Mucosa of descending colon (tissue), 3 donors: ENCODE measurements at regions not wholly inside any gene's neighbourhood (a gene's known extent, or its start where the extent isn't known, plus 50 kb on each side); places are given as distances from the start of the nearest gene placed in this dataset.

ENCODE experiments used
- ATAC-seq: fragments of 200-7000 bp; cut with Tn5 transposase; one replicate; pipeline ENCODE4 v1.9.1; 2020; ENCODE audit warnings: mild to moderate bottlenecking, moderate library complexity
- DNase-seq, 3 donors: peaks; one replicate each; pipeline ENCODE4 v3.0.0-alpha.2; 2020
- H3K36me3 ChIP-seq: fragments of 200-600 bp; one replicate; pipeline ENCODE4 v1.8.0; 2021; ENCODE audit warnings: low read depth, mild to moderate bottlenecking
- H3K4me1 ChIP-seq: fragments of 200-600 bp; one replicate; pipeline ENCODE4 v1.8.0; 2021; ENCODE audit warnings: low read depth, mild to moderate bottlenecking
- H3K4me3 ChIP-seq: fragments of 200-600 bp; one replicate; pipeline ENCODE4 v1.8.0; 2021; ENCODE audit warnings: mild to moderate bottlenecking
- H3K9me3 ChIP-seq: fragments of 200-600 bp; one replicate; pipeline ENCODE4 v1.8.0; 2021; ENCODE audit warnings: mild to moderate bottlenecking
- CTCF ChIP-seq: fragments of 200-600 bp; IDR thresholded peaks from one replicate; pipeline ENCODE4 v1.8.0; 2022; ENCODE audit warnings: antibody characterized with exemption, mild to moderate bottlenecking
- intact Hi-C, 2 donors: fragments of 100-400 bp; cut with DNase I in 1 of 2; cut with micrococcal nuclease in 1 of 2; formaldehyde crosslinking; loops; one replicate each; pipeline versions ENCODE4 v1.11.0 to v1.11.1; 2022; cut with DNase I, micrococcal nuclease
- donor health status: DM: no; HTN: no; CAD: no; lungs with moderate emphysema.
- donor health status: DM: no; HTN: no; CAD: no.
- donor health status: DM: no; HTN: yes; CAD: no.

- no peak for TF ChIP-seq CTCF
- H3K4me1 ChIP-seq: no peaks in the 10 kb centered on the region
- no peak for ATAC-seq
- intact Hi-C loops: no loop called here
- DNase-seq: no peak
- no peak overlapping the region for H3K4me3 ChIP-seq
- H3K36me3 ChIP-seq: no peaks in the 10 kb centered on the region
- H3K9me3 ChIP-seq: no peaks in the 10 kb centered on the region
These were observed 395.9 kb downstream of the SAMD5 start for GRCh38 chr6:147904416-147904815.

GRCh38 chr6:147905711-147906110, 397.2 kb downstream of the SAMD5 start:
- no peak for TF ChIP-seq CTCF
- ATAC-seq: no peak
- H3K4me3 ChIP-seq: no peak overlapping the region

GRCh38 chr6:147906361-147906760, 397.9 kb downstream of the SAMD5 start:
- no peak for DNase-seq
- TF ChIP-seq CTCF: no peak
- Histone ChIP-seq H3K9me3 (no peaks in the 10 kb centered on the region), H3K4me3 (no peak overlapping the region), H3K36me3 (no peaks in the 10 kb centered on the region), H3K4me1 (no peaks in the 10 kb centered on the region)
- no peak for ATAC-seq
- intact Hi-C loops: no loop called here

More at GRCh38 chr6:147905711-147906110, 397.2 kb downstream of the SAMD5 start:
- intact Hi-C loops: no loop called here
- DNase-seq: no peak
- no peaks in the 10 kb centered on the region for H3K36me3 ChIP-seq
- H3K9me3 ChIP-seq: no peaks in the 10 kb centered on the region
- no peaks in the 10 kb centered on the region for H3K4me1 ChIP-seq

GRCh38 chr6:147909640-147910039, 401.1 kb downstream of the SAMD5 start:
- no peaks in the 10 kb centered on the region for H3K9me3 ChIP-seq
- intact Hi-C loops: no loop called here
- ATAC-seq: no peak
- DNase-seq: no peak
- H3K4me1 ChIP-seq: no peaks in the 10 kb centered on the region
- no peaks in the 10 kb centered on the region for H3K36me3 ChIP-seq
- TF ChIP-seq CTCF: no peak
- H3K4me3 ChIP-seq: no peak overlapping the region

GRCh38 chr6:147910281-147910680, 401.8 kb downstream of the SAMD5 start:
- ATAC-seq (no peak), DNase-seq (no peak)
- Histone ChIP-seq H3K36me3 (no peaks in the 10 kb centered on the region), H3K9me3 (no peaks in the 10 kb centered on the region), H3K4me1 (no peaks in the 10 kb centered on the region), H3K4me3 (no peak overlapping the region)
- intact Hi-C loops: no loop called here
- TF ChIP-seq CTCF: no peak

GRCh38 chr6:147911057-147911456, 402.6 kb downstream of the SAMD5 start:
- intact Hi-C loops: no loop called here
- H3K36me3 ChIP-seq: no peaks in the 10 kb centered on the region
- no peak for ATAC-seq
- H3K4me1 ChIP-seq: no peaks in the 10 kb centered on the region
- no peak for DNase-seq
- no peak overlapping the region for H3K4me3 ChIP-seq
- no peaks in the 10 kb centered on the region for H3K9me3 ChIP-seq
- no peak for TF ChIP-seq CTCF
